Limb (tissue), 2 donors: ENCODE measurements at regions not wholly inside any gene's neighbourhood (a gene's known extent, or its start where the extent isn't known, plus 50 kb on each side); places are given as distances from the start of the nearest gene placed in this dataset.
A peak's percentile ranks its signal among the peaks of the same experiment; 100 is the strongest.

Experiments
- DNase-seq, 2 donors: peaks; one replicate each; pipeline ENCODE4 v3.0.0-alpha.2; 2016; ENCODE audit errors: extremely low spot score in 2 of 2

DNA sequence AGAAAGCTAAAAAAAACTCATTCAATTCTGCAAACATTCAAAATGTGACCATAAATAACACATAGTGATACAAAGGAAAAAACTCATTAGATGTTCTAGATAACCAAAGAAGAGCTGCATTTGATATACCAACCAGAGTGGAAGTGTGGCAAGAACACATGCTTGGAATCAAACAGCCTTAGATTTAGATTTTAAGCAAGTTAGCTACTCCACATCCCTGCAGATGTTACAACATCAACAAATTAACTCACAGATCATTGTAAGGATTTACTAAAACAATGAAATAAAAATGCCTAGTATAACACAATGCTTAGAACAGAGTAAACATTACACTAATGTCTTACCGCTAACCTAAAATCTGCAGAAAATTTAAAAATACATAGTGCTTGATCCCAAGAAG lies 114.0 kb upstream of the AKIP1 start:
- no peak for DNase-seq

DNA sequence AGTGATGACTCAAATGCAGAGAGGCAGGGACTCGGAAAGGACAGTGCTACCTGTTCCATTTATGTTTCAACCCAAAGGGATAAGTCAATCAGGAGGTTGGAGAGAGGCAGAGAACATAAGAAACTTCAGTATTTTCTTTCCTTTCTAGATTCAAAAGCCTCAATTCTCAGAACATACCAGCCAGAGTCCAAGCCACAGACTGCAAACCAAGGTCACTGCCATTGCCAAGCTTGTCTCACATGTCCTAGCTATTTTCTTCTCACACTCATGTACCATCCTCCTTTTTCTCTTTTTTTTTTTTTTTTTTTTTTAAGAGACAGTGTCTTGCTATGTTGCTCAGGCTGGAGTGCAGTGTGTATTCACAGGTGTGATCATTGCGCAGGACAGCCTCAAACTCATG lies 111.7 kb upstream of the AKIP1 start:
- DNase-seq, result no peak

DNA sequence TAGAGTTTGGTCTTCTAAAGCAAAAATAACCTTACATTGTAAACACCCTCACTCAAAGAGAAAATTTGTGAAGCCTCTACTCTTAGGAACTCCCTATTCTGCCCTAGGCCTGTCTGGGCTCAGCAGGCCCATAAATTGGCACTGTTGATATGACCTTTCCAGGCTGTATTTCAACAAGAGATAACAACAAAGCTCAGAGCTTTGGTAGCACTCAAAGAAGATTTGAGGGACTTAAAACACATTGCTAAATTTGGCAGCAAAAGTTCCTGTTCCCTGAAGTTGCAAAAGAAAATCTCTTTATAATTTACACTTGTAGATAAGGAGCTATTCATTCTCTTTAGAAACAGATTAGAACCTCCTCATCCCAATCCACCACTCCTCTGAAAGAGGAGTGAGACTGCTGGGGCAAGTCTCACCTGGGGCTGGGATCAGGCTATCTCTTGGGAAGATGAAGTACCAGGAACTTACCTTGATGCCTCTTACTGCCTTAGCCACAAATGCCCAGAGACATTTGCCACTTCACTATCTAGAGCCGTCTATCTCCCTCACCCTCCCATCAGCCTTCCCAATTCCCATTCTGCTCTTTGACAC lies 110.4 kb upstream of the AKIP1 start:
- DNase-seq, result no peak

- no peak for DNase-seq
Measured at GRCh38 chr11:8801121-8801520, 109.9 kb upstream of the AKIP1 start.

- no peak for DNase-seq
Measured at GRCh38 chr11:8802251-8802650, 108.7 kb upstream of the AKIP1 start.

DNA sequence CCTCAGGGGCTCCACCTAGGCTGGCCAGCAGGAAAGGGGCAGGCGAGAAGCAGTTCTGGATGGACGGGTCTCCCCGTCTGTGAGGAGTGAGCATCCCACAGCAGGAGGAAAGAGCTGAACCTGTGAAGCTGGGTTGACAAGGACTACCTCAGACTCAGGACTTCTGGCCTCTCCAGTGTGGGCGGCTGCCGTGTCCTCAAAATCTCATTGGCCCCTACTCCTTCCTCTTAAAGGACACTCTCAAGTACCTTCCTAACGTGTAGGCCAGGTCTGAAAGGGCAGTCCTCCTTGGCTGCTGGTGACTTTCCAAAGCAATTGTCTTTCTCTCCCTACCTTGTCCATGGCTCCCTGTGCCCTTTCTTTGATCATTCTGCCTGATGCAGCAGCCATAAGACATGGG lies 107.0 kb upstream of the AKIP1 start:
- no peak for DNase-seq

DNA sequence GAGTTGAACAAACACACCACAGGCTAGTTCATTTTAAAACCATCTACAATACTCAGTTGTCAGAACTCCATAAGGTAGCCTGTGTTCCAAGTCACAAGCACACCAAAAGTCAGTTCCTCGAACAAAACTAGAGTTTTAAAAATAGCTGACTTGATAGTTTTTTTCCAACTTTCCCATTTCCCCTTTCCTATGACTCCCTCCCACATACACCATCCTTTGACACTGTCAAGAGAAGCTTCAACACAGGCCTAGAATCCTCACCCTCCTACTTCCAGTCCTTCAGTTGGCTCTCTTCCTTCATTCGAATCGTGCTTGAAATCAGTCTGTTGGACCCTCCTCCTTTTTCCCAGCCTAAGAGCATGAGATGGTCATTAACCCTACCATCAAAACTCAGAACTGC lies 105.7 kb upstream of the AKIP1 start:
- DNase-seq, result no peak

DNA sequence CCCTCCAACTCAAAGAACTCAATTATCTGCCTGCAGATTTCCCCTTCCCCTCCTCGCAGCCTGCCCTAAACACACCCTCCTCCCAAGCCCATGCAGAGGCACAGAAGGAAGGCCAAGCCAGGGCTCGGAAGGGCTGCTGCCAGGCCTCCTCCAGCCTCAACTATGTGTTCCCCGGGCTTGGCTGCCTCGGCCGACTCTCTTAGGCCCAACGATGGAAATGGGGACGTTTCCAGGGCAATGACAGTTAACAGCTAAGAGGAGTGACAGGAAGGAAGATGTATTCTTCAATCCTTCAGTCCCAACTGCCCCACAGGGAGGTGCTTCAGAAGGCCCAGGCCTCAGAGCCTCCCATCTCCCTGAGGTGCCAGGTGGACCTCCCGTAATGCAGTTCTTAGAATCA lies 104.0 kb upstream of the AKIP1 start:
- no peak for DNase-seq

- DNase-seq, result no peak
Measured at GRCh38 chr11:8807544-8808225, 103.3 kb upstream of the AKIP1 start.

GRCh38 chr11:8808226-8808585 lies 102.8 kb upstream of the AKIP1 start:
- DNase-seq, result no peak

GRCh38 chr11:8809241-8809938 lies 101.6 kb upstream of the AKIP1 start:
- no peak for DNase-seq

DNA sequence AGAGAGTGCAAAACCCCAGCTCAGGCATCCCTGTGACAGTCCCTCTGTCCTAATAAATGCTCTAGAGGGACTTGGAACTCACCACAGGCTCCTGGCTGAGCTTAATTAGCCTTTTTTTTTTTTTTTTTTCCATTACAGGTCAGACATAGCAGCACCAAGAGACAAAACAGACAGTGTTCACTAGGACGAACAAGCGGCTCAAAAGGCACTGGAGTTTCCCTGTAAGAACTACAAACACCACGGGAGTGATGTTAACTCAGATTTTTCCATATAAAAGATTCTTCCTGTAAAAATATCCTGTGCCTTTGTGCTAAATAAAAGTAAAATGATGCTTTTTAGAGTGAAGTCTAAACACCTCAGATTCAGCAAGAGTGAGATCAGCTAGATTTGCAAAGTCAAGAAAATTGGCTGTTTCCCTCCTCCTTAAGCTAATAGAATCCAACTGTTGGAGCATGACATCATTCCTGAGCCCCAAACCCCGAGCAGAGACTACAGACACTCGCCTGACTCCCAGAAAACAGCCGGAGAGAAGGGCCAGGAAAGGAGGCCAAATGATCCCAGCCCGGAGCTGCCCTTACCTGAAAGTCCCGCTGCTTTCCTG lies 101.0 kb upstream of the AKIP1 start:
- no peak for DNase-seq

DNA sequence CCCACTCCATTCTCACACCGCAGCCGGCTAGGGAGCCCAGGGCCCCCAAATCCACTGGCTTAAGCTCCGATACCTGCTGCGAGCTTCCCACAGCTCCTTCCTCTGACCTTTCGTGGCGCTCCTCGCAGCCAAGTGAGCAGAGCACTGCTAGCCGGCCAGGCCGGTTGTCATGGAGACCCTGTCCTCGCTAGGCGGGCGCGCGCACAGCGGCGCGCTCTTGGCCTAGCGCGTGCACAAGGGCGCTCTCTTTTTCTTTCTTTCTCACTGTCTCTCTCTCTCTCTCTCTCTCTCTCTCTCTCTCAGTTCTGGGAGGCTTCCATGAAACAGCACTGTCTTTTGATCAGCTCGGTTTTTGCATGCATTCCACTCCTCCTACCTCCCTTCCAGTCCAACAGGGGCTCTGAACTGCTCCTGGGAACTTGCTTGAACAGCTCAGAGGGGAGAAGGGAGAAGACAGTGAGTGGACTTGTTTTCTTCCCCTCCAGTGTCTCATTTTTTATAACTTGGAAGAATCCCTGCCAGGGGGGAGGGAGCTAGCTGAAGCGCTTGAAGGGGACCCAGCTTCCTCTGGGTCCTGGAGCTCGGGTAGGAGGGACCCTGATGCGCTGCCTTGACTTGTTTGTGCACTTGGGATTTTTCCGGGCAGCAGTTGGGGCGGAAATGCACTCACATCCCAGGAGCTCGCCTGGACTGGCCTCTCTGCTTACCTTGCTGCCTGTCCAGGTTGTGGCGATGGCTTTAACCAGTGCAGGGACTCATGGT lies 100.3 kb upstream of the AKIP1 start:
- peak; percentile 89 to 90 for DNase-seq

DNA sequence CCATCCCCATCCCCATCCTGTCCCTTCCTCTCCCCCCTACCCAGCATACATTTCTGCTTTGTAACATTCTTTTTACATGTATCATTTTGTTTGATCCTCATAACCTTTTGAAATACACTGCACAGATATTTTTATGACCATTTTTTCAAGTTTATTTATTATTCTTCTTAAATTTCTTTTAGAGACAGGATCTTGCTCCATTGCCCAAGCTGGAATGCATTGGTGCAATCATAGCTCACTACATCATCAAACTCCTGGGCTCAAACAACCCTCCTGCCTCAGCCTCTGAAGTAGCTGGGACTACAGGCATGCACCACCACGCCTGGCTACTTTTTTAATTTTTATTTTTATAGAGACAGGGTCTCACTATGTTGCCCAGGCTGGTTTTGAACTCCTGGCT lies 99.4 kb upstream of the AKIP1 start:
- DNase-seq, result no peak

- no peak for DNase-seq
Measured at GRCh38 chr11:8812438-8812837, 98.6 kb upstream of the AKIP1 start.

DNA sequence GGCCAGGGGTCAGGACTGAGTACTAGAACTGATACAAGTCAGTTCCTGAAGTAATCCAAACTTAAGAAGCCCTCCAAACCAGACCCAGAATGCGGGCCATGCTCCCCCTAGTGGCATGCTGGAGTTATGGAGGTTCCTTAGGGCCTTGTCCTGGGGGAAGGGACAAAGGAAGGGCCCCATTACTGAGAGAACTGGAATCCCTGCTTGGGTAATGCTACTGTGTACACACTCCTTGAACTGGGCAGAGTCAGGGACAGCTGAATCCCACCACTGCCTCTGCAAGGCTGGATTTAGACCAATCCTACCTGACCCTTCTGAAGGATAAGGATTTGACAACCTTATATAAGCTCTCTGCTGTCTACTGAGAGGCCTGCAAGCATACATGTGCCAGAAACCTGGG lies 97.3 kb upstream of the AKIP1 start:
- peak; percentile 73 to 84 for DNase-seq

GRCh38 chr11:8814209-8814922 lies 96.6 kb upstream of the AKIP1 start:
- no peak for DNase-seq

GRCh38 chr11:8814923-8815240 lies 96.1 kb upstream of the AKIP1 start:
- no peak for DNase-seq

DNA sequence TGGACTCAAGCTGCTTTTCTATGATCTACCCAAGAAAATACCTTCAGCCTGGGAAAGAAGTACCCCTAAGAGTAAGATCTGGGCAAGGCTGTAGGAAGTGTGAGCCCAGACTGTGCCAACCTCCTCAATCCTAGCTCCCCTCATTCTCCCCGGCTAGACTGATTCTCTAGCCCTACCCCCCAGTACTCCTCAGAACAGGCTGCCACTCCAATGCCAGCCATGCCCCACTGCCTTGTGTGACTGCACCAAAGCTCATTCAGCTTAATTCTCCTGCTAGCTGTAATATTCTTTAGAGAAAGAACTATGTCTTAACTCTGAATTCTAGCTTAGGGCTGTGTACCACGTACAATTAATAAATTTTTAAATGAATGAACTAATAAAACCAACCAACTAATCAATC lies 92.6 kb upstream of the AKIP1 start:
- DNase-seq, result no peak

- DNase-seq, result no peak
Measured at GRCh38 chr11:8820401-8820800, 90.6 kb upstream of the AKIP1 start.

DNA sequence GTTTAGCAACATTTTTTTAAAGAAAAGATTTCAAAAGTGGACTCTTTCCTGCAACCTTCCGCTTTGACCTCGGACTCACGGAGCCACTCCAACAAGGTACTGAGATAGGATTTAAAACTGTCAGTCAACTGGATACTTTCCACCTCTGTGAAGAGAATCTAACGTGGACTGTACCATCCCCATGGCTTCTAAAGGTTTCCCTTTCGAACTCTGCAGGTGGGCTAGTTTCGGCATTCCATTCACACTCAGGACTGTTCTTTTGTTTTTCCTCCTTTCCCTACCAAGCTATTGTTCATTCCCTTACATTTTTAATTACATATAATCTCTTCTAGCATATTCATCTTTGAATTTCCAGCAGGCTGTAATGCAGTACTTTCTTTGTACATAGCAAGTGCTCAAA lies 88.5 kb upstream of the AKIP1 start:
- no peak for DNase-seq
